Right forelimb (tissue), 1 donor: ENCODE measurements at regions not wholly inside any gene's neighbourhood (a gene's known extent, or its start where the extent isn't known, plus 50 kb on each side); places are given as distances from the start of the nearest gene placed in this dataset.

ENCODE experiments used
- DNase-seq: peaks from one replicate; pipeline ENCODE4 v3.0.0-alpha.2; 2018

- DNase-seq: no peak
These were observed 1499.6 kb downstream of the EFNA5 start for GRCh38 chr5:106171132-106171531.

- DNase-seq: no peak
These were observed 1503.0 kb downstream of the EFNA5 start for GRCh38 chr5:106167766-106168165.

DNA sequence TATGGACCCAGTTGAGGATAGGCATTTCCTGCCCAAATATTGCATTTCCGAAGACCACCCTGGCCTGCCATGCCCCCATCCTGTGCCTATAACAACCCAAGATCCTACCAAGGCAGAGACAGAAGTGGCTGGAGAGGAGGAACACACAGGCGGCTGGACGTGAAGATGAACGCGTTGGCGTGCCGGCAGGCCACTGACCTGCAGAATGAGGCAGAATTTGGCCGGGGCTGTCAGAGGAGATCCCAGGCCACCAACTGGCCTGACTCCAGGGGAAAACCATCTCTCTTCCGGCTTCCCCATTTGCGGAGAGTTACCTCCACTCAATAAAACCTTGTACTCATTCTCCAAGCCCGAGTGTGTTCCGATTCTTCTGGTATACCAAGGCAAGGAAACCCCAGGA is 1507.5 kb downstream of the EFNA5 start:
- no peak for DNase-seq

- no peak for DNase-seq
These were observed 1511.1 kb downstream of the EFNA5 start for GRCh38 chr5:106159616-106160015.

GRCh38 chr5:106154280-106154716 is 1516.4 kb downstream of the EFNA5 start:
- DNase-seq: no peak

- no peak for DNase-seq
These were observed 1518.2 kb downstream of the EFNA5 start for GRCh38 chr5:106152569-106152968.

DNA sequence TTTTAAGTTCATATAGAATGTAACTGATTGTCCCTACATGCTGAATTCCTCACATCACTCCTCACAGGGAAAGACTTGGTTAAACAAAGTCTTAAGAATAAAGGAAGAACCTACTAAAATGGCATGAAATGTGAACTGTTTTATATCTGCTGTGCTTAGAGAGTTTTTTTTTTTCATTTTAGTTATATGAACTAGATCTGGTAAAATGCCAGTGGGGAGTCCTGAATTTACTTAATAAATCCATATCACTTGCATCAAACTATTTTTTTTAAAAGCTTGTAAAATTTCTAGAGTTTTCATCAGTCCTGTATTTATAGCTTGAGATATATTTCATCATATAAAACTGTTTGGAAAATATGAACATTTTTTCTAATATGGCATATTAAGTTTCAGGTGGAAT is 1528.6 kb downstream of the EFNA5 start:
- DNase-seq: no peak

GRCh38 chr5:106140101-106140500 is 1530.6 kb downstream of the EFNA5 start:
- no peak for DNase-seq

GRCh38 chr5:106136061-106136460 is 1534.7 kb downstream of the EFNA5 start:
- no peak for DNase-seq

- no peak for DNase-seq
These were observed 1535.3 kb downstream of the EFNA5 start for GRCh38 chr5:106135473-106135872.

DNA sequence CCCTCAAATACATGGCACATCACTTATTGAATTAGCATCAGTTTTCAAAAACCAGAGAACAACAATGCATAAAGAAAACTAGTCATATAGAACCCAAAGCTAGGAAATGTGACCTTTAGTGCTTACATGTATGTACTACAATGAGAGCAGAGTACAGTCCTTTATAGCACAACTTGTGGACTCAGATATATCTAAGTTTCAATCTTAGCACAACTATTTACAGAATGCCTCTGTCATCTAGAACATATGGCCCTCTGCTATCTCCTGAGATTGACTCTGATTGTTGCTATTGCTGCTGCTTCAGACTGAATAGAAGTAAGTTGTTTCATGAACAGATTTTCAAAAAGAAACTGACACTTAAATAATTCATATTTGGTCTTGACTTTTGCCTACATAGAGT is 1536.2 kb downstream of the EFNA5 start:
- DNase-seq: no peak

DNA sequence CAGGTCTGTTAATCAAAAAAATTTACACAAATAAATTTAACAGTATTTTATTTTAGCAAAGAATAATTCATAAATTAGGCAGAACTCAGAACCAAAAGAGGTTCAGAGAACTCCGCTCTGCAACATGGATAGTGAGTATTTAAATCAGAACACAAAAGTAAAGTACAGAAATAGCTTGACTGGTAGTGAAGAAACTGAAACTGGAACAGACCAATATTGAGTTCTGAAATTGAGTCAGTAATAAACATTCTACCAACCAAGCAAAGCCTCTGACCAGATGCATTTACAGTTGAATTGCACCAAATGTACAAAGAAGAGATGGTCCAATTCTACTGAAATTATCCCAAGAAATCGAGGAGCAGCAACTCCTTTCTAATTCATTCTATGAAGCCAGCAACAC is 1542.8 kb downstream of the EFNA5 start:
- no peak for DNase-seq

GRCh38 chr5:106127341-106127781 is 1543.4 kb downstream of the EFNA5 start:
- DNase-seq: no peak

GRCh38 chr5:106121972-106122605 is 1548.6 kb downstream of the EFNA5 start:
- no peak for DNase-seq

GRCh38 chr5:106116682-106117081 is 1554.1 kb downstream of the EFNA5 start:
- no peak for DNase-seq

DNA sequence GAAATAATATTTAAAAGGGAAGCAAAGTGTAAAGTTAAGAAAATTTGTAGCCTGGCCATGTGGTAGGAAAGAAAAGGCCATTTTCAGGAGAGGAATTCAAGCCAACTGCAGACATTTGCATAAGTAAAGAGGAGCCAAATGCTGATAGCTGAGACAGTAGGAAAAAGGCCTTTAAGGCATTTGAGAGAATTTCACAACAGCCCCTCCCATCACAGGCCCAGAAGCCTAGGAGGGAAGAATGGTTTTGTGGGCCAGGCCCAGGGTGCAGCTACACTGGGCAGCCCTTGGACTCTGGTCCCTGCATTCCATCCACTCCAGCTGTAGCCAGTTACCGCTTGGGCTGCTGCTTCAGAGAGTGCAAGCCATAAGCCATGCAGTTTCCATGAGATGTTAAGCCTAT is 1556.8 kb downstream of the EFNA5 start:
- no peak for DNase-seq

- DNase-seq: no peak
These were observed 1564.4 kb downstream of the EFNA5 start for GRCh38 chr5:106106384-106106783.

DNA sequence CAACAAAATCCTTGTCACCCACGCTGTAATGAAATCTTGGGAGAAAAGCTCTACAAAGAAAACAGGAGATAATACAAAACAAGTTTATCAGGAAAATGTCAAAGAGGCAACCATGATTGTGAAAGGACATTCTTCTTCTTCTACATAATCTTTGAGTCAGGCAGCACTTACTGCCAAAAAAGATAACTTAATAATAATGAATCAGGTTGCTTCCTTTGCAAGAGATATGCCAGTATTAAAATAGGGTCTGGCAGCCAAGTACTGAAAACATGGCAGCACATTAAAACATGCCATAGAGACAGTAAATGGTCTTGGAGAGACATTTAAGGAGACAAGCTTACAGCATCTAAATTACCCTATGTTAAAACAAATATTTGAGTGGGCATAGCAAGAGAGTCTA is 1573.4 kb downstream of the EFNA5 start:
- no peak for DNase-seq

GRCh38 chr5:106094839-106095238 is 1575.9 kb downstream of the EFNA5 start:
- no peak for DNase-seq

DNA sequence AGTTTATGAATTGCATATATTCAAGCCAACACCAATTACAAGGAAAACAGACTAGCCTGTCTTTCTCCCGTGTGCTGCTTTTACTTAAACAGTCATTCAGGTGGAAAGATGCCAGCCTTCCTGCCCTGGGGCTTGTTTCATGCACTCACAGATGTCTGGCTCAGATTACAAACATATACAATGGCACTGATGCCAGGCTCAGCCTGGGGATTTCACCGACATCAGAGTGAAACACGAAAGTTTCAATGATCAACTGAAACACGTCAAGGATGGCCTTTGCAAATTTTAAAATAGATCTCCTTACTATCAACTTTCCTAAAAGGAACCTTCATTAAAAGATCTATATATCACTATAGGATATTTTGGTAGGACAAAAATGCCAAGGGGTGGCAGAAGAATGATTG is 1576.5 kb downstream of the EFNA5 start:
- no peak for DNase-seq

GRCh38 chr5:106093134-106093533 is 1577.6 kb downstream of the EFNA5 start:
- no peak for DNase-seq

DNA sequence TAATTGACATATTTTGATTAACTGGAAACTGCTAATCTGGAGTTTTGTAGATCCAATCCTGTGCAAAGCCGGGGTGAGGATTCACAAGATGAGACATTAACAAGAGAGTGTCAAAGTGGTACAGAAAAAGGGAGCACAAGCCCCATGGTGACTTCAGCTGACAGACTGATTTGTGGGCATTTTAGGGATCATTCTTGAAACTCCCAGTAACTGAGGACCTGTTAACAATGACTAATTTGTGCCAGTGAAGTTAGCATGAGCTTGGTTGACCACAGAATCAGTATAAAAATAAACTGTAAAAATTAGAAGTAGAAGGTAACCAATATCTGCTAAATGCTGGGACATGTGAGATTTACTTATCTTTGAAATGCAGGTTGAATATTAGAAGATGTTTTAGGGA is 1578.3 kb downstream of the EFNA5 start:
- DNase-seq: no peak

DNA sequence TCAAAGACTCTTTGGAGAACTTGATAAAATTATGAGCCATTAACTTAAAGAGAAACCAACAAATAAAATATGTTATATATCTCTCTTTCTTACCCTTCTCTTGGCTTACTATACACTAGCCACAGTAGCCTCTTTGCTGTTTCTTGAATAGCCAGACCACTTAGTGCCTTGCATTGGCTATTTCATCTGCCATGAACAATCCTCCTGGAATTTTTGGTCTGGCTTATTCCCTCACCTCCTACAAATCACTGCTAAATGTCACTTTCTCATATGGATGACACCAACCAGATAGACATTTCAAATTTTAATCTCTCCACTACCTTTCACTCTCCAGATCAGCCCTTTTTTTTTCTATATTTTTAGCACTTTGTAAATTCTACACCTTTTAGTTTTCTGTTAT is 1581.7 kb downstream of the EFNA5 start:
- no peak for DNase-seq

DNA sequence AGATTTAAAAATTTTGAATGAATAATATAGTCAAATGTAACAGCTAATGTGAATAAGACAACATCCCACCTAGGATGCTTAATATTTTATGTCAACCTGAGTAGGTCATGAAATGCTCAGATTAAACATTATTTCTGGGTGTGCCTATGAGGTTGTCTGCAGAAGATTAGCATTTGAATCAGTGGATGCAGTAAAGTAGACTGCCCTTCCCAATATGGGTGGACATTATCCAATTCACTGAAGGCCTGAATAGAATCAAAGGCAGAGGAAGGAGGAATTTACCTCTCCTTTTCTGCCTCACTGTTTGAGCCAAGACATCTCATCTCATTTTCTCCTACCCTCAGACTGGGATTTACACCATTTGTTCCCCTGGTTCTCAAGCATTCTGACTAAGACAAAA is 1582.3 kb downstream of the EFNA5 start:
- no peak for DNase-seq

DNA sequence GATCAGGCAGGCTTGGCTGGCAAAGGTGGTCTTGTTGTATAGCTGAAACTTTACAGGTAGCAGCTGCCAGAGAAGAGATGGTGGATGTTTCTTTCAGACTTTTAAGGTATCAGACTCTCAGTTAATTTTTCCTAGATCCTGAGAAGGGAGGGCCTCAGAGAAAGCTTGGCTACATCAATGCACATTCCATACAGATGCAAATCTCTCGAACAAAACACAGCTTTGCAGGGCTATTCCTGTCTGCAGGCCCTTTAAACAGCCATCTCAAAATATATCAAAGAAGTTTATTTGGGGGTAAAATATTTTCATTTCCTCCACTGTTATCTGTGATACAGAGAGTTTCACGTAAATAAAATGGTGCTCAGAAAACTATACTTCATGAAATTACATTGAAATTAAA is 1584.4 kb downstream of the EFNA5 start:
- DNase-seq: no peak

DNA sequence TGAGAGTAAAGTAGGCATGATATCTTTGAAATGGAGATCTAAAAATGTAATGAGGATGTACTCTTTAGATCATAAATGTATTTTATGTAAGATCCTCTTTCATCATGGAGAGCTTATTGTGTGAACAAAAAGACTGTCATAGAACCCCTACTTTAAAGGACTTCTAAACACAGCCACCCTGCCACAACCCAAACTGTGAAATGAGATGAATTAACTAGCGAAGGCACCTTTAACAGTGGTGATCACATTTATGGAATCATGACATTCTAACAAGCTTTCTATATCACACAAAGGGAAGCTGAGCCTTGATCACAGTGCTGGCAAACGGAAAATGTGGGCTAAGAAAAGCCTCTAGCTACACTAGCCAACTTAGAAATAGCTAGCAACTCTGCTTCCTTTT is 1585.2 kb downstream of the EFNA5 start:
- no peak for DNase-seq
